Posterior cingulate gyrus (tissue), 11 donors: ENCODE measurements at regions not wholly inside any gene's neighbourhood (a gene's known extent, or its start where the extent isn't known, plus 50 kb on each side); places are given as distances from the start of the nearest gene placed in this dataset.

Source experiments
- DNase-seq, 10 donors: peaks; one replicate each; pipeline versions ENCODE4 v3.0.0 to v3.0.0-alpha.2; 2020 to 2021; ENCODE audit warnings: mixed read lengths in 3 of 10
- intact Hi-C: fragments of 100-400 bp; cut with DNase I; formaldehyde crosslinking; loops from one replicate; pipeline ENCODE4 v1.15.1; 2023

DNA sequence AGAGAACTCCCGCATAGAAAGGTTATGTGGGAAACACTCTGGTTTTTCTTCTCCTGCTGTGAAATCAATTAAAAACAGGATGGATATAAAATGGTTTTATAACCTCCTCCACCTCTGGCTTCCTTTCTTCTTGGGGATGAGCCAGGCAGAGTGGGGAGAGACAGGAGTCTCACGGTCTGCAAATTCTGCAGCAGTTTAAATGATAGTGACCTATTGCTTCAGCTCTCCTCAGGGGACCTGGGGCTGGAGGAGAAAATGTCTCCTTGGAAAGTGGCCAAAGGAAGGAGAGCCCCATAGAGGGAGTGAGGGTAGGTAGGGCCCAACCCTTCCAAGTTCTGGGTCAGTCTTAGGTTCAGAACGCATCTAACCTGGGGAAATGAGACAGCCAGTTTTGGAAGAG is 118.8 kb downstream of the MTX3 start:
- intact Hi-C loops: no loop called here
- no peak for DNase-seq

DNA sequence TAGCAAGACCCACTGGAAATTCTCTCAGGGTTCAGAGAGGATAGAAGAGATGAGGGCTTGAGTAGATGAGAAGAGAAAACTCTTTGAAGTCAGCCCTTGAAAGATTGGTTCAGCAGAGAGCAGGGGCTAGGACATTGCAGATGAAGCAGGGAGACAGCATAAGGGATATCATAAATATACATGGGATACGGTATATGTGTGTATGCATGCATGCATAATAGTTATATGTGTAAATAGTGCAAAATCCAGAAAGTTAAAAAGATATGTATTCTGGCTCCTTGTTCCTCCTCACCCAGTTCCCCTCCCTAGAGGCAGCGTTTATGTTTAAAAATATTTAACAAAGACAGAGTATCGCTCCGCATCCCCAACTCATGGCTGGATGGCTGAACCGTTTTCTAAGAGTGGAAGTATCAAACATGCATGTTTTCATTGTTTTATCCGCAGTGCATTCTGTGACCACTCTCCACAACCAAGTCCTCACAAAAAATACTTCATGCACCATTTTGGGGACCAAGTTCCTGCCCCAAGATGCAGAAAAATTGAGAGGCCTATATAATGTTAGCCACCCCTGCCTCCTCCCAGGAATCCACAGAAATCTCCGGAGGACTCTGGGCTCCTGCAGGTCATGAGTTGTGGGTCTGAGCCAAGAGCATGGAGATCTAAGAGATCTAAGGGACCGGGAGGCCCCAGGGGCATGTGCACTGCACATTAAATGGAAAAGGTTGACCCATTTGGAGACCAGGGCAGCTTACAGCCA is 119.5 kb downstream of the MTX3 start:
- DNase-seq: no peak
- intact Hi-C loops: no loop called here

DNA sequence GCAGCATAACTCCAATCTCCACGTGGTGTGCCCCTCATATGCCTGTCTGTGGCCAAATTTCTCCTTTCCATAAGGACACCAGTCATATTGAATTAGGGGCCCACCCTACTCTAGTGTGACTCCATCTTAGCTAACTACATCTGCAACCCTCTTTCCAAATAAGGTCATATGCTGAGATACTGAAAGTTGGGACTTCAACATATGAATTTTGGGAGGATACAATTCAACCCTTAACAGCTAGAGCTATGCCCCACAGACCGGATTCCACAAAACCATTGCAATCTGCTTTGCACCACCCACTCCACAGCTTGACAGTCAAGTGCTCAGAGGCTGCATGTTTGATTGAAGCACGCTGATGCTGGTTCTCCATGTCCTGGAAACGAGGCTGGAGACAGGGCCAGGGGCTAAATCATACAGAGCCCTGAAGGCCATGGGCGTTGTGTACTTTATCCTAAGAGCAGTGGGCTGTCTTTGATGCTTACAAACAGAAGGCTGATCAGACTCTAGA is 122.8 kb downstream of the MTX3 start:
- no peak for DNase-seq
- intact Hi-C loops: no loop called here

DNA sequence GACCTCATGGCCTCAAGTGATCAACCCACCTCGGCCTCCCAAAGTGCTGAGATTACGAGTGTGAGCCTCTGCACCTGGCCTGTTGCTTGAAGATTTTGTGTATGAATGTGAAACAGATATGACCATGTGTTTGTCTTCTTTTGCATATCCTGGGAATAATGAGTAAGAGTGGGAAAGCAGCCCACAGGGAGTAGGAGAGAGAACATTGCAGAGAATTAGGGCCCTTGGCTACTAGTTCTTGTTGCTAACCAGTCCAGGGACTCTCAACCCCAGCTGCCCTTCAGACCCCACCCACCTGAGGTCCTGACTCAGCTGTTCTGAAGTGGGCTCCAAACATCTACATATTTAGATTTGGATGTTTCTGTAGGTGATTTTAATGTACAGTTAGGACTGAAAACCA is 125.5 kb downstream of the MTX3 start:
- no peak for DNase-seq
- intact Hi-C loops: no loop called here

DNA sequence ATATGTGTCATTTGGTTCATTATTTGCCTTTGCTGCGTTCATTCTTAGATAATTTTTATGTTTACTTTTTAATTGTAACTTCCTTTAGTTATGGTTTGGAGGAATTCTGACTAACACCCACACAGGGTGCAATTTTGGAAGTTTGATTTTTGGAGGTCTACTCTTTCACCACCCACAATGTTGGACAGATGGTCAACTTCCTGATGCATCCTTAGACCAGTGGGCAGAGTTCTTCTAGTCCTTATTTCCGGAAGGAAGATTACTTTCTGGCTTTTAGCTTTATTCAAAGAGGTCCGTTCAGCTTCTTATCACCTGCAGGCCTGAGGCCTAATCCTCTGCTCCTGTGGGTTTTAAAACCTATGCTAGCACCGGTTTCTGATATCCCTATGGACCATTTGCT is 126.7 kb downstream of the MTX3 start:
- intact Hi-C loops: no loop called here
- no peak for DNase-seq

DNA sequence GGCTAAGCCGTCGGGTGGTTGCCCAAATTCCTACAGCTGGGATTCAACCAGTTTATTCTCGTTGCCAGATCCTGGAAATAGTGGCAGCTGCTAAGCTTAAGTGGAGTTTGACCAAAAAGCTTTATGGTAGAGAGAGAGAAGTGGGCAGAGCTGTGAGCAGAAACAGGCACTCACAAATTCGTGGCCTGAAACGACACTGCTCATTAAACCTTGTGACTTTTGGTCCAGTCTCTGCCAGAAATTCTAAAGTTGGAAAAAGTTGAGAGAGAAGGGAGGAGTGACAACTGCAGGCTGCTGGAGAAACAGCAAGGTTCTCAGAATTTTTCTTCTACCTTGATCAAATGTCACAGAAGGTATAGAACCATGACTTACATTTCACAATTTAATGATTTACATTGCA is 131.5 kb downstream of the MTX3 start:
- intact Hi-C loops: loop anchor here (5.0 to 10.0 kb wide), 3 partner anchors 223 to 835 kb away; no protein-coding TSS in a partner anchor
- DNase-seq: no peak

DNA sequence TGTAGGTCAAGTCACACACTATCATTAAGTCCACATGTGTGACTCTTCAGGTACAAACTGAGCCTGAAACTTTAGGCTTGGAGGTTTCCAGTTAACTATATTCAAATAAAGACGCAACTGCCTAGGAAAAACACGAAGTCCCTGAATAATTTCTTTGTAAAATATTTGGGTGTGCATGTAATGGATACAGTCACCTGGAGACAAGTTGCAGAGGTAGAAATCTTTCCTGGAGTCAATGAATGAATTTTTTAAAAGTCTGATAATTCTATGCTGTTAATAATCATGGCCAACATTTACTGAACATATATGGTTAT is 132.7 kb downstream of the MTX3 start:
- DNase-seq: no peak
- intact Hi-C loops: loop anchor here (5.0 to 10.0 kb wide), 3 partner anchors 224 to 834 kb away; no protein-coding TSS in a partner anchor

DNA sequence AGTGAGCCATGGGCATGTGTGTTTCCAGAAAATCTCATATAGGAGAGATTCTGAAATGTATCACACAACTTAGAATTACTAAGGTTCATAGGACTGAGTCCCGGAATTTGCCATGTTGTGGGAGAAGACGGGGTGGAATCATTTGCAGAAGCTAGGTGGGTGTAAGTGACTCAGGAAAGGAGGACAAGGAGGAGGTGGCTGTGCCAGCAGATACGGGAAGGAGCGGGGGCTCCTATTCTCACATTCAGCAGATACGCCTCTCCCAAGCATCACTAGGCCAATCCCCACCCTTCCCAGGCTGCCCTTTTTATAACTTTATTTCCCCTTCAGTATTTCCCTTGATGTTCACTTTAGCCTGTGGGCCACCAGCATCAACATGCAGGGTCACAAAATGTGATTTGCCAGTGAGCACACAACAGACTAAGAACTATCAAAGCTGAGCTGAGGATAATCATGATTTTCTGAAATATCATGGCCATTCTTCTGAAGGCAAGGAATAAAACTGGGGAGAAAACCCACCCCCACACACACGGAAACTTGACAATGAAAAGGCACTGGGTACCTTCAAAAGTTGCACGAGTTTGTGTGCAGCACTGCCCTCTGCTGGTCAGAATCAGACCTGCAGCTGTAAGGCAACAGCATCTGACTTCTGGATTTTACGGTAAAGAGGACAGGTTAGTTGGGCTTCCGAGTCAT is 133.2 kb downstream of the MTX3 start:
- intact Hi-C loops: loop anchor here (5.0 to 10.0 kb wide), 3 partner anchors 224 to 833 kb away; no protein-coding TSS in a partner anchor
- DNase-seq: peak; percentile 60 to 96 (median 84)

DNA sequence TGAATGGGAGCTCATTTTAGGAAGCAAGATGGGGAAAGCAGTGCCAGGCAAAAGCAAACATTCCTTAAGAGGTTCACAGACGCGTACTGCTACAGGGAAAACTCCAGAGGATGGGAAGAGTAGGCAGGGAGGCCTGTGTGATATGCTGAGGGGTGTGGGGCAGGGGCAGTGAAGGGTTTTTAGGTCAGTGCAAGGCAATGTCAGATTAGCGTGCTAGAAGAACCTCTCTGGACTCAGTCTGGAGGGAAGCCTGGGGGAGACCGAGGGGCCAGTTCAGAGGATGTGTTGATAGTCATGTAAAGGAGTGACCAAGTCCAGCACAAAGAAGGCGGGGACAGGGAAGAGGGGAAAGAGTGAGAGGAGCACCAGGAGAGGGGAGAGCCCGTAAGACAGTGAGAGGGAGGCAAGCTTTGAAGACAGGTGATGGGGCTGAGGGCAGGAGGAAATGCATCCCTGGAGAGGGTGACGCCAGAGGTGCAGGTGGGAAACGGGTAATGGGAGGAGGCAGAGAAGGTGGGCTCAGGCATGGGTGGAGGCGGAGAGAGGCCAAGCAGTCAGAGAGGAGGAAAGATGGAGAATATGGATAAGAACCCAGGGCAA is 134.5 kb downstream of the MTX3 start:
- no peak for DNase-seq
- intact Hi-C loops: loop anchor here (5.0 to 10.0 kb wide), 3 partner anchors 226 to 832 kb away; no protein-coding TSS in a partner anchor

DNA sequence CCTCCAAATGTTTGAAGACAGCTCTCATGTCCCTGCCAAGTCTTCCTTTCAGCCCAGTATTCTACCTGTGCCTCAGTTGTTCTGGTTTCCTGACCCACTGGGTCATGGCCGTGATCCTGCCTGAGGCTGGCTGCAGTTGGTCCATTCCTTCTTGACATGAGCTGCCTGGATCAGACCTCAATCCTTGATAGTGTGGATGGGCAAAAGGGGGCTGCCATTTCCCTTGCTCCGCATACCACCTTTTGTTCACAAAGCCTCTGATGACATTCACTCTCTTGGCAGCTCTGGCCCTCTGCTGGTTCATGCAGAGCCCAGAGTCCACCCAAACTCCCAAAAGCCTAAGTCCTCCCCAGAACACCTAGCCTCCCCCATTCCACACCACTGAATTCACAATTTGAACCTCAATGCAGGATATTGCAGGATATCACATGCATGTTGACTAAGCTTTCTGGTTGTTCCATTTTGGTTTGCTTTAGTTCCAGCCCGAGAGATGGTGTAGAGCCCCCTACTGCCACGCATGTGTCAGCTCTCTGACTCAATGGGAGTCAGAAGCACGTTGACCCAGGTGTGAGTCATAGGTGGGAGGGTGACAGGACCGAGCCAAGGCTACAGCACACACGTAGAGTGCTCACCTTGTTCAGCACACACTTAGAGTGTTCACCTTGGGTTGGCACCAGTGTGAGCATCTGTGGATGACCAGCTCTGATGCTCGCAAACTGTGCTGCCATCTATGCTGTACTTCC is 137.2 kb downstream of the MTX3 start:
- intact Hi-C loops: loop anchor here (10.0 kb wide), 1 partner anchor 829 kb away; no protein-coding TSS in a partner anchor
- no peak for DNase-seq

DNA sequence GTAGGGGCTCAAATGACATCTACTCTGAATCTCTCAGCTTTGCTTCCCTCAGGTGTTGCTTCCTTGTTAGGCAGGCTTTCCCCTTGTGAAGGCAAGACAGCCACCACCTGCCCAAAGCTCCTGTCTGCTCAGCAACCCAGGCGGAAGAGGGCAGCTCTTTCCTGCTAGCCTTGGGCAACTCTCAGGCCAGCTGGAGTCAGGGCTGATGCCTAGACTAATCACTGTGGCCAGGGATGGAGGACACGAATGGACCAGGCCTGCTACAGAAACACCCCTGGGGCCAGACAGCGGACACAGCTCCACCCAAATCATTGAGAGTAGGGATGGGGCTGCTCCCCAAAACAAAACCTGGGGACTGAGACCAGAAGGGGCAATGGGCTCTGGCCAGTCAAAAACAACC is 138.0 kb downstream of the MTX3 start:
- DNase-seq: no peak
- intact Hi-C loops: loop anchor here (10.0 kb wide), 1 partner anchor 828 kb away; no protein-coding TSS in a partner anchor

DNA sequence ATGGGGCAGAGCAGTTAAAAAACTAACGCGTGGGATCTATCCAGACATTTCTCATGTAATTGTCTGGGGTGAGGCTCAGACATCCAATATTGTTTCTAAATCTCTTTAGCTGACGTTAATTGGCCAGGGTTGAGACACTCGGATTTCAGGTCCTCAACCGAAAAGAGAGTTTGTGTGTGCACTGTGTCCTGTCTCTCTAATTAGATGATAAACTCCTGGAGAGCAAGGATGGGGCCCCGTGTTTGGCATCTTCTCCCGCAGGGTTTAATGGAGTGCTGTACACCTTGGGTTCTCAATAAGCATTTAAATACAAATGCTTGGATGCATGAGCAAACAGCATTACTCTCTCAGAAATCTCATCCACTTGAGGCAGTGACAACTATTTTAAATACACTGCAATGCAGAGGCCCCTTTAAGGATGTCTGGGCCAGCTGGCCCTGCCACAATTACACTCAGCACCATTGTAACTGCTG is 139.6 kb downstream of the MTX3 start:
- DNase-seq: peak in 1 of 10 donors; percentile 17
- intact Hi-C loops: loop anchor here (10.0 kb wide), 1 partner anchor 827 kb away; no protein-coding TSS in a partner anchor

DNA sequence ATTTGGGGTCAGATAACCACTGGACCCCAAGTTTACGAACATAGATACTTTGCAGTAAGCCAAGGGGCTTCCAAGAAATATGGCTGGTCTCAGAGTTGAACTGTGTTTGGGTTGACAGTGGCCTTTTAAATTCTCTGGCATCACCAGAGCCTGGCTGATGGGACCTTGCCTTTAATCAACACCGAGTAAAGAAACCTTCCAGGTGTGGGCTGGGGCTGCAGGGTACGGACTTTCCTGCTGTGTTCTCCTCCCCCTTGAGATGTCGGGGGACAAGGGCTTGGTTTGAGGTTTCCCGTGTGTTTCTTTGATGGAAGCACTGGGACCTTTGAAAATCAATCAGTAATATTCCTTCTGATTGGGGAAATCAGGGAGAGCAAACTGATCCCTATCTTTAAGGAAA is 140.1 kb downstream of the MTX3 start:
- no peak for DNase-seq
- intact Hi-C loops: loop anchor here (10.0 kb wide), 1 partner anchor 826 kb away; no protein-coding TSS in a partner anchor

DNA sequence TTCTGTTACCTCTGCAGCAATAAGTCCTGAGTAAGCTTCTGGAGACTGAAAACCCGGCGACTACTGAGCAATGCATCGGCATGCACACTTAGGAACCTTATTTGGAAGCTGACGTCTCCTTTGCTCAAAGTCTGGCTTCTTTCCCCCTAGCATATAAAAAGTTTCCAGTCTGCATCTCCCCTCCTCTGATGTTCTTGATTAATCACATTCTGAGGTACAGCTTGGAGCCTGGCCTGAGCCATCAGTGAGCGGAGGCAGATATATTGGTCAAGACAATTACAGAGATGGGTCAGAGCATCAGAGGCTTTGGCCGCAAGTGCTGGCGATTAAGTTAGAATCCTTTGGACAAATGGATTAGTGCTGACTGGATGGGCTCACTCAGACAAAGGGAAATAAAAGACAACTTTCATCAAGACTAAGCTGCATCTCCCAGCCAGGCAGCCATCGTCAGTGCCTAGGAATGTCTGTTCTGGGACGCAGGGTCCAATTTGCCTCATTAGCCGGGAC is 140.7 kb downstream of the MTX3 start:
- intact Hi-C loops: loop anchor here (10.0 kb wide), 1 partner anchor 826 kb away; no protein-coding TSS in a partner anchor
- no peak for DNase-seq

DNA sequence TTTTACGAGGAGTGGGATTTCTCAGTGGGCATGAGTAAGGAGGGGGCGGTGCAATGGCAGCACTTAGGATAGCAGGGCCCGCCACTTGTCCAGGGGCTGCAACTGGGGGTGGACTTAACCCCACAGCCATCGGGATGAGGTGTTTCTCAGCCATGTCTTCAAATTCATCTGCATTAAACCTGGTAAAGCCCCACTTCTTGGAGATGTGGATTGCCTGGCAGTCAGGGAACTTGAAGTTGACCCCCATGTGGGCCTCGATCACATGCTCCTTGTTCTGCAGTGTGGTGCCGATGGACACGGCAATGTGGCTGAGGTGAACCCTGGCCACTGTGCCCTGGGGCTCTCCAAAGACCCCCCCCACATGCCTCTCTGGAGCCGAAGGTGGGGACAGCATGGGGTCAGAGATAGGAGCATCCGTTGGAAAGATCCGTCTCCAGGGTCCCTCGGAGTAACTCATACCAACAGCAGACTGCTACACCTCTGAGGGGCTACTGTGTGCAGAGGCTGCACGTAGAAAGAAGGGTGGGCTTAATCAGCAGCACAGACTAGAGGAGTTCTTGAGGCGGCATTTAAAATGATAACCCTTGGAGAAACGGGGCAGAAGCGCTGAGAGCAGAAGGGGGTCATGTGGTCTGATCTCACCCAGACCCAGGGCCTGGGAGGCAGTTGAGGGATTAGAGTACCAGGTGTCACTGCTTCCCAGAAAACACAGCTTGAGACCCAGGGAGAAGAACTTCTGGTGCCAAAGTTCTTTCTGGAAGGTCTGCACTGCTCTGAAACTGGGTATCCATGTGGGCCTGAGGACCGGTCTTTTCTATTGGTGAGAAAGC is 141.4 kb downstream of the MTX3 start:
- intact Hi-C loops: loop anchor here (10.0 kb wide), 1 partner anchor 825 kb away; no protein-coding TSS in a partner anchor

More for the DNA sequence above, 141.4 kb downstream of the MTX3 start:
- no peak for DNase-seq
